WTC11 (cell line): ENCODE measurements at regions not wholly inside any gene's neighbourhood (a gene's known extent, or its start where the extent isn't known, plus 50 kb on each side); places are given as distances from the start of the nearest gene placed in this dataset.

Experiments
- ATAC-seq: fragments of 200-7000 bp; cut with Tn5 transposase; 2 replicates; pipeline ENCODE4 v1.10.0; 2021; ENCODE audit warnings: mild to moderate bottlenecking, moderate library complexity
- CTCF ChIA-PET: fragments of 300-600 bp; sonication (Branson Sonifier 250); formaldehyde crosslinking; loops from one replicate; lab custom pipeline; 2021; ENCODE audit warnings: antibody characterized with exemption; lab: Charles Lee
- POLR2A ChIA-PET: fragments of 350-600 bp; sonication (Branson Sonifier 250); formaldehyde crosslinking; loops from one replicate; lab custom pipeline; 2021; ENCODE audit warnings: antibody characterized with exemption; lab: Charles Lee
- DNase-seq: peaks from one replicate; pipeline ENCODE4 v3.0.0; 2021; ENCODE audit warnings: low spot score
- H3K27ac Mint-ChIP-seq: 2 replicates; pipeline ENCODE4 v1.8.0; 2021; ENCODE audit warnings: mixed read lengths
- H3K27me3 Mint-ChIP-seq: 2 replicates; pipeline ENCODE4 v1.8.0; 2021; ENCODE audit warnings: low read depth, mild to moderate bottlenecking, moderate library complexity, mixed read lengths
- H3K36me3 Mint-ChIP-seq: 2 replicates; pipeline ENCODE4 v1.8.0; 2021; ENCODE audit warnings: mixed read lengths
- H3K4me1 Mint-ChIP-seq: 2 replicates; pipeline ENCODE4 v1.8.0; 2022; ENCODE audit warnings: mixed read lengths
- H3K4me3 Mint-ChIP-seq: 2 replicates; pipeline ENCODE4 v1.8.0; 2021; ENCODE audit warnings: mild to moderate bottlenecking, moderate library complexity, mixed read lengths
- H3K9me3 Mint-ChIP-seq: 2 replicates; pipeline ENCODE4 v1.8.0; 2021; ENCODE audit warnings: mixed read lengths
- CBFB ChIP-seq: sonication (generic); formaldehyde crosslinking; IDR thresholded peaks from 2 replicates; pipeline ENCODE4 v1.8.1; 2022; ENCODE audit warnings: mild to moderate bottlenecking, low read depth, missing genetic modification reagents
- EMX1 ChIP-seq: fragments of 250-450 bp; sonication (Bioruptor Pico); IDR thresholded peaks from 2 replicates; pipeline ENCODE4 v1.8.0; 2021; ENCODE audit warnings: mild to moderate bottlenecking
- ETV6 ChIP-seq: sonication (generic); formaldehyde crosslinking; IDR thresholded peaks from 2 replicates; pipeline ENCODE4 v1.8.1; 2022; ENCODE audit warnings: mild to moderate bottlenecking, missing genetic modification reagents
- GRHL2 ChIP-seq: fragments of 250-450 bp; sonication (Bioruptor Pico); IDR thresholded peaks from 2 replicates; pipeline ENCODE4 v1.8.0; 2022; ENCODE audit warnings: mild to moderate bottlenecking, moderate library complexity; ENCODE audit not compliant: insufficient replicate concordance, severe bottlenecking
- JAZF1 ChIP-seq: fragments of 250-450 bp; sonication (Bioruptor Pico); IDR thresholded peaks from 2 replicates; pipeline ENCODE4 v1.9.0; 2021; ENCODE audit warnings: moderate library complexity, mild to moderate bottlenecking, inconsistent platforms
- KAT7 ChIP-seq: sonication (generic); formaldehyde crosslinking; IDR thresholded peaks from 2 replicates; pipeline ENCODE4 v1.8.1; 2023; ENCODE audit warnings: missing genetic modification reagents, mild to moderate bottlenecking, borderline replicate concordance
- NFYB ChIP-seq: sonication (generic); formaldehyde crosslinking; conservative IDR thresholded peaks from 2 replicates; pipeline ENCODE4 v1.8.0; 2022; ENCODE audit warnings: low read depth, missing genetic modification reagents
- NR1H2 ChIP-seq: sonication (generic); formaldehyde crosslinking; IDR thresholded peaks from 2 replicates; pipeline ENCODE4 v1.9.0; 2021; ENCODE audit warnings: mild to moderate bottlenecking, moderate library complexity, missing genetic modification reagents
- NR3C1 ChIP-seq: sonication (generic); formaldehyde crosslinking; conservative IDR thresholded peaks from 2 replicates; pipeline ENCODE4 v1.8.1; 2023; ENCODE audit warnings: low read depth, mild to moderate bottlenecking, missing genetic modification reagents
- PRRX2 ChIP-seq: fragments of 250-450 bp; sonication (Bioruptor Pico); IDR thresholded peaks from 2 replicates; pipeline ENCODE4 v1.8.0; 2021; ENCODE audit warnings: mild to moderate bottlenecking
- TEAD1 ChIP-seq: sonication (generic); formaldehyde crosslinking; IDR thresholded peaks from 2 replicates; pipeline ENCODE4 v1.8.0; 2022; ENCODE audit warnings: mild to moderate bottlenecking, missing genetic modification reagents
- TEAD4 ChIP-seq: sonication (generic); formaldehyde crosslinking; IDR thresholded peaks from 2 replicates; pipeline ENCODE4 v1.8.0; 2022; ENCODE audit warnings: mild to moderate bottlenecking, missing genetic modification reagents
- ZNF219 ChIP-seq: sonication (generic); formaldehyde crosslinking; IDR thresholded peaks from 2 replicates; pipeline ENCODE4 v1.8.0; 2023; ENCODE audit warnings: missing genetic modification reagents, mild to moderate bottlenecking, borderline replicate concordance
- ZNF232 ChIP-seq: sonication (generic); formaldehyde crosslinking; IDR thresholded peaks from 2 replicates; pipeline ENCODE4 v1.8.0; 2022; ENCODE audit warnings: mild to moderate bottlenecking, missing genetic modification reagents
- TF ChIP-seq, protein P1 (sequence below): sonication (generic); formaldehyde crosslinking; IDR thresholded peaks from 2 replicates; pipeline ENCODE4 v1.8.0; 2022; ENCODE audit warnings: missing genetic modification reagents
- TF ChIP-seq, protein P2 (sequence below): sonication (generic); formaldehyde crosslinking; IDR thresholded peaks from 2 replicates; pipeline ENCODE4 v1.8.1; 2022; ENCODE audit warnings: mild to moderate bottlenecking, missing genetic modification reagents, moderate library complexity, borderline replicate concordance
- TF ChIP-seq, protein P3 (sequence below): sonication (generic); formaldehyde crosslinking; IDR thresholded peaks from 2 replicates; pipeline ENCODE4 v1.8.1; 2023; ENCODE audit warnings: mild to moderate bottlenecking, missing genetic modification reagents, moderate library complexity
- TF ChIP-seq, protein P4 (sequence below): fragments of 250-450 bp; sonication (Bioruptor Pico); IDR thresholded peaks from 2 replicates; pipeline ENCODE4 v2.1.2; 2022; ENCODE audit warnings: mild to moderate bottlenecking, moderate library complexity
- TF ChIP-seq, protein P5 (sequence below): sonication (generic); formaldehyde crosslinking; IDR thresholded peaks from 2 replicates; pipeline ENCODE4 v1.8.0; 2023; ENCODE audit warnings: mild to moderate bottlenecking, missing genetic modification reagents
- TF ChIP-seq, protein P6 (sequence below): sonication (generic); formaldehyde crosslinking; conservative IDR thresholded peaks from 2 replicates; pipeline ENCODE4 v1.8.1; 2023; ENCODE audit warnings: mild to moderate bottlenecking, low read depth, missing genetic modification reagents, moderate library complexity
- TF ChIP-seq, protein P7 (sequence below): sonication (generic); formaldehyde crosslinking; IDR thresholded peaks from 2 replicates; pipeline ENCODE4 v1.8.0; 2022; ENCODE audit warnings: mild to moderate bottlenecking, missing genetic modification reagents

DNA sequence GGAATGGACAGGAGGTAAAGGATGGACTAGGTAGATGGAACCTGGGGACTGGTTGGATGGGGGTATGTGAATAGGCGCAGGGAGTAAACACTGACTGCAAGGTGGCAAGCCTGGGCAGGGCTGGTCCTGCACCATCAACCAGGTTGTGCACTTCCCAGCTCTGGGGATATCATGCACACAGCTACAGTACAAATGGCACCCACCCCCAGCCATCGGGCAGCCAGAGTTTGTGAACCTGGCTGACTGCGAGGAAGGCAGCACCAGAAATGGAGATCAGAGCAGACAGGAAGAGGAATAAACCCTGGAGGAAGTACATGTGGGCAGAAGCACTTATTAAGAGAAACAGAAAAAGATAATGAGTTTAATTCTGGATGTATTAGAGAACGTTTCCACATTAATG is 229.1 kb downstream of the ESM1 start (continued):
- TF ChIP-seq, protein P1, sequence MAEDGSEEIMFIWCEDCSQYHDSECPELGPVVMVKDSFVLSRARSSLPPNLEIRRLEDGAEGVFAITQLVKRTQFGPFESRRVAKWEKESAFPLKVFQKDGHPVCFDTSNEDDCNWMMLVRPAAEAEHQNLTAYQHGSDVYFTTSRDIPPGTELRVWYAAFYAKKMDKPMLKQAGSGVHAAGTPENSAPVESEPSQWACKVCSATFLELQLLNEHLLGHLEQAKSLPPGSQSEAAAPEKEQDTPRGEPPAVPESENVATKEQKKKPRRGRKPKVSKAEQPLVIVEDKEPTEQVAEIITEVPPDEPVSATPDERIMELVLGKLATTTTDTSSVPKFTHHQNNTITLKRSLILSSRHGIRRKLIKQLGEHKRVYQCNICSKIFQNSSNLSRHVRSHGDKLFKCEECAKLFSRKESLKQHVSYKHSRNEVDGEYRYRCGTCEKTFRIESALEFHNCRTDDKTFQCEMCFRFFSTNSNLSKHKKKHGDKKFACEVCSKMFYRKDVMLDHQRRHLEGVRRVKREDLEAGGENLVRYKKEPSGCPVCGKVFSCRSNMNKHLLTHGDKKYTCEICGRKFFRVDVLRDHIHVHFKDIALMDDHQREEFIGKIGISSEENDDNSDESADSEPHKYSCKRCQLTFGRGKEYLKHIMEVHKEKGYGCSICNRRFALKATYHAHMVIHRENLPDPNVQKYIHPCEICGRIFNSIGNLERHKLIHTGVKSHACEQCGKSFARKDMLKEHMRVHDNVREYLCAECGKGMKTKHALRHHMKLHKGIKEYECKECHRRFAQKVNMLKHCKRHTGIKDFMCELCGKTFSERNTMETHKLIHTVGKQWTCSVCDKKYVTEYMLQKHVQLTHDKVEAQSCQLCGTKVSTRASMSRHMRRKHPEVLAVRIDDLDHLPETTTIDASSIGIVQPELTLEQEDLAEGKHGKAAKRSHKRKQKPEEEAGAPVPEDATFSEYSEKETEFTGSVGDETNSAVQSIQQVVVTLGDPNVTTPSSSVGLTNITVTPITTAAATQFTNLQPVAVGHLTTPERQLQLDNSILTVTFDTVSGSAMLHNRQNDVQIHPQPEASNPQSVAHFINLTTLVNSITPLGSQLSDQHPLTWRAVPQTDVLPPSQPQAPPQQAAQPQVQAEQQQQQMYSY (CRISPR knock-in tag): no peak
- no peak for TF ChIP-seq CBFB (CRISPR knock-in tag)

DNA sequence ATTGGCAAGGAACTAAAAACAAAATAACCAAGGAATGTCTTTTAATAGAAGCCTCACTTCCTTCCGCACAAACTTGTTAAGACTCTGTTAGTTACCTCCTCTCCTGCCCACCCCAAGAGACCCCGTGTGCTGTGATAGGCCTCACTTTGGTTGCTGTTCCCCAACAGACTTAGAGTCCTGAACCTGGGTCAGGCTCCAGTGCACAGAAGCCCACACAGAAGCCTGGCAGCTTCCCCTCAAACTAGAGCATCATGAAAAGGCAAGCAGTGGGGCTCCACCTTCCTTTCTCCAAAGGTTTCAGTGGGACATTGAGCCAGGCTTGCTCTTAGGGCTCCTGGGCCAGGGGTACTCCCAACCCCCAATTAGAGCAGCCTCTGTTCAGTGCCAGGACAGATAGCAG is 230.5 kb downstream of the ESM1 start:
- Mint-ChIP-seq H3K4me1 (no peaks in the 10 kb centered on the region), H3K4me3 (no peak overlapping the region), H3K36me3 (no peaks in the 10 kb centered on the region), H3K27me3 (no peaks in the 10 kb centered on the region), H3K27ac (no peak overlapping the region), H3K9me3 (peaks cover 5% of the 10 kb centered on the region; the same call in 1 of the 2 replicates)
- ATAC-seq: no peak
- ChIA-PET POLR2A (no interaction called here), CTCF (no interaction called here)
- TF ChIP-seq TEAD4 (CRISPR knock-in tag) (no peak), PRRX2 (no peak), ZNF219 (CRISPR knock-in tag) (no peak), NR3C1 (CRISPR knock-in tag) (no peak), NFYB (CRISPR knock-in tag) (no peak), ZNF232 (CRISPR knock-in tag) (no peak), KAT7 (no peak), NR1H2 (no peak), EMX1 (no peak)
- TF ChIP-seq, protein P2, sequence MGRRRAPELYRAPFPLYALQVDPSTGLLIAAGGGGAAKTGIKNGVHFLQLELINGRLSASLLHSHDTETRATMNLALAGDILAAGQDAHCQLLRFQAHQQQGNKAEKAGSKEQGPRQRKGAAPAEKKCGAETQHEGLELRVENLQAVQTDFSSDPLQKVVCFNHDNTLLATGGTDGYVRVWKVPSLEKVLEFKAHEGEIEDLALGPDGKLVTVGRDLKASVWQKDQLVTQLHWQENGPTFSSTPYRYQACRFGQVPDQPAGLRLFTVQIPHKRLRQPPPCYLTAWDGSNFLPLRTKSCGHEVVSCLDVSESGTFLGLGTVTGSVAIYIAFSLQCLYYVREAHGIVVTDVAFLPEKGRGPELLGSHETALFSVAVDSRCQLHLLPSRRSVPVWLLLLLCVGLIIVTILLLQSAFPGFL (CRISPR knock-in tag): no peak
- TF ChIP-seq, protein P3, sequence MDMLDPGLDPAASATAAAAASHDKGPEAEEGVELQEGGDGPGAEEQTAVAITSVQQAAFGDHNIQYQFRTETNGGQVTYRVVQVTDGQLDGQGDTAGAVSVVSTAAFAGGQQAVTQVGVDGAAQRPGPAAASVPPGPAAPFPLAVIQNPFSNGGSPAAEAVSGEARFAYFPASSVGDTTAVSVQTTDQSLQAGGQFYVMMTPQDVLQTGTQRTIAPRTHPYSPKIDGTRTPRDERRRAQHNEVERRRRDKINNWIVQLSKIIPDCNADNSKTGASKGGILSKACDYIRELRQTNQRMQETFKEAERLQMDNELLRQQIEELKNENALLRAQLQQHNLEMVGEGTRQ (CRISPR knock-in tag): no peak
- no peak for DNase-seq

DNA sequence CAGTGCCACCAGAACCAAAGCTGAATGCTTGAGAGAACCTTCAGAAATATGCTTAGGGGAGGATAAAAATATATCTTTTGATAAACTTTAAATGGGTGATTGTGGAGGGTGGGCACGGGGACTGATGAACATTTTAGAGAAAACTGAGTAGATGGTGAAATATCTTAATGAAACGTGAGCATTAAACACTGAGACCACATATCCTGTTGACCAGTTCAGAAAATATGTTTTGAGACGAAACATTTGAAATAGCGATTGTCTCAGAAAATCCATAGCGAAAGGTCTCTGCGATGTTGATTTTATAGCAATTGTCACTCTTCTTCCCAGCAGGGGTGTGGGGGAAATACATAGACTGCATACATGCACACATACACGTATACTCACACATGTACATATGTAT is 231.0 kb downstream of the ESM1 start:
- POLR2A ChIA-PET: no interaction called here
- Mint-ChIP-seq H3K4me3 (no peak overlapping the region), H3K27me3 (no peaks in the 10 kb centered on the region), H3K9me3 (peaks cover 5% of the 10 kb centered on the region; the same call in 1 of the 2 replicates), H3K36me3 (no peaks in the 10 kb centered on the region), H3K27ac (no peak overlapping the region), H3K4me1 (no peaks in the 10 kb centered on the region)
- no peak for ATAC-seq
- CTCF ChIA-PET: no interaction called here
- DNase-seq: no peak
- TF ChIP-seq JAZF1 (no peak), EMX1 (no peak), GRHL2 (CRISPR knock-in tag) (no peak), ZNF232 (CRISPR knock-in tag) (no peak), TEAD1 (CRISPR knock-in tag) (no peak), ETV6 (CRISPR knock-in tag) (no peak)
- TF ChIP-seq, protein P4, sequence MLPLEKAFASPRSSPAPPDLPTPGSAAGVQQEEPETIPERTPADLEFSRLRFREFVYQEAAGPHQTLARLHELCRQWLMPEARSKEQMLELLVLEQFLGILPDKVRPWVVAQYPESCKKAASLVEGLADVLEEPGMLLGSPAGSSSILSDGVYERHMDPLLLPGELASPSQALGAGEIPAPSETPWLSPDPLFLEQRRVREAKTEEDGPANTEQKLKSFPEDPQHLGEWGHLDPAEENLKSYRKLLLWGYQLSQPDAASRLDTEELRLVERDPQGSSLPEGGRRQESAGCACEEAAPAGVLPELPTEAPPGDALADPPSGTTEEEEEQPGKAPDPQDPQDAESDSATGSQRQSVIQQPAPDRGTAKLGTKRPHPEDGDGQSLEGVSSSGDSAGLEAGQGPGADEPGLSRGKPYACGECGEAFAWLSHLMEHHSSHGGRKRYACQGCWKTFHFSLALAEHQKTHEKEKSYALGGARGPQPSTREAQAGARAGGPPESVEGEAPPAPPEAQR (CRISPR knock-in tag): no peak
- TF ChIP-seq, protein P5, sequence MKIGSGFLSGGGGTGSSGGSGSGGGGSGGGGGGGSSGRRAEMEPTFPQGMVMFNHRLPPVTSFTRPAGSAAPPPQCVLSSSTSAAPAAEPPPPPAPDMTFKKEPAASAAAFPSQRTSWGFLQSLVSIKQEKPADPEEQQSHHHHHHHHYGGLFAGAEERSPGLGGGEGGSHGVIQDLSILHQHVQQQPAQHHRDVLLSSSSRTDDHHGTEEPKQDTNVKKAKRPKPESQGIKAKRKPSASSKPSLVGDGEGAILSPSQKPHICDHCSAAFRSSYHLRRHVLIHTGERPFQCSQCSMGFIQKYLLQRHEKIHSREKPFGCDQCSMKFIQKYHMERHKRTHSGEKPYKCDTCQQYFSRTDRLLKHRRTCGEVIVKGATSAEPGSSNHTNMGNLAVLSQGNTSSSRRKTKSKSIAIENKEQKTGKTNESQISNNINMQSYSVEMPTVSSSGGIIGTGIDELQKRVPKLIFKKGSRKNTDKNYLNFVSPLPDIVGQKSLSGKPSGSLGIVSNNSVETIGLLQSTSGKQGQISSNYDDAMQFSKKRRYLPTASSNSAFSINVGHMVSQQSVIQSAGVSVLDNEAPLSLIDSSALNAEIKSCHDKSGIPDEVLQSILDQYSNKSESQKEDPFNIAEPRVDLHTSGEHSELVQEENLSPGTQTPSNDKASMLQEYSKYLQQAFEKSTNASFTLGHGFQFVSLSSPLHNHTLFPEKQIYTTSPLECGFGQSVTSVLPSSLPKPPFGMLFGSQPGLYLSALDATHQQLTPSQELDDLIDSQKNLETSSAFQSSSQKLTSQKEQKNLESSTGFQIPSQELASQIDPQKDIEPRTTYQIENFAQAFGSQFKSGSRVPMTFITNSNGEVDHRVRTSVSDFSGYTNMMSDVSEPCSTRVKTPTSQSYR (CRISPR knock-in tag): no peak
- TF ChIP-seq, protein P6, sequence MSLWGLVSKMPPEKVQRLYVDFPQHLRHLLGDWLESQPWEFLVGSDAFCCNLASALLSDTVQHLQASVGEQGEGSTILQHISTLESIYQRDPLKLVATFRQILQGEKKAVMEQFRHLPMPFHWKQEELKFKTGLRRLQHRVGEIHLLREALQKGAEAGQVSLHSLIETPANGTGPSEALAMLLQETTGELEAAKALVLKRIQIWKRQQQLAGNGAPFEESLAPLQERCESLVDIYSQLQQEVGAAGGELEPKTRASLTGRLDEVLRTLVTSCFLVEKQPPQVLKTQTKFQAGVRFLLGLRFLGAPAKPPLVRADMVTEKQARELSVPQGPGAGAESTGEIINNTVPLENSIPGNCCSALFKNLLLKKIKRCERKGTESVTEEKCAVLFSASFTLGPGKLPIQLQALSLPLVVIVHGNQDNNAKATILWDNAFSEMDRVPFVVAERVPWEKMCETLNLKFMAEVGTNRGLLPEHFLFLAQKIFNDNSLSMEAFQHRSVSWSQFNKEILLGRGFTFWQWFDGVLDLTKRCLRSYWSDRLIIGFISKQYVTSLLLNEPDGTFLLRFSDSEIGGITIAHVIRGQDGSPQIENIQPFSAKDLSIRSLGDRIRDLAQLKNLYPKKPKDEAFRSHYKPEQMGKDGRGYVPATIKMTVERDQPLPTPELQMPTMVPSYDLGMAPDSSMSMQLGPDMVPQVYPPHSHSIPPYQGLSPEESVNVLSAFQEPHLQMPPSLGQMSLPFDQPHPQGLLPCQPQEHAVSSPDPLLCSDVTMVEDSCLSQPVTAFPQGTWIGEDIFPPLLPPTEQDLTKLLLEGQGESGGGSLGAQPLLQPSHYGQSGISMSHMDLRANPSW (CRISPR knock-in tag): no peak
- TF ChIP-seq, protein P7, sequence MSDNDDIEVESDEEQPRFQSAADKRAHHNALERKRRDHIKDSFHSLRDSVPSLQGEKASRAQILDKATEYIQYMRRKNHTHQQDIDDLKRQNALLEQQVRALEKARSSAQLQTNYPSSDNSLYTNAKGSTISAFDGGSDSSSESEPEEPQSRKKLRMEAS: no peak
